BLaER1 treated with 17β-estradiol and CSF1 and Interleukin-3, amounts not matched to agents 10 nM and 100 nM (cell line): ENCODE measurements at regions not wholly inside any gene's neighbourhood (a gene's known extent, or its start where the extent isn't known, plus 50 kb on each side); places are given as distances from the start of the nearest gene placed in this dataset.

Source experiments
- H3K27ac ChIP-seq, 11 experiments: shearing (Covaris generic); formaldehyde crosslinking; 2 replicates each; pipeline ENCODE4 v1.8.1; 2022
- H3K27me3 ChIP-seq, 11 experiments: shearing (Covaris generic); formaldehyde crosslinking; 2 replicates each; pipeline ENCODE4 v1.8.1; 2022
- H3K36me3 ChIP-seq, 11 experiments: shearing (Covaris generic); formaldehyde crosslinking; 2 replicates each; pipeline ENCODE4 v1.8.1; 2022
- H3K4me1 ChIP-seq, 10 experiments: shearing (Covaris generic); formaldehyde crosslinking; 2 replicates each; pipeline ENCODE4 v1.8.1; 2022
- H3K4me2 ChIP-seq, 11 experiments: shearing (Covaris generic); formaldehyde crosslinking; 2 replicates each; pipeline ENCODE4 v1.8.1; 2022
- H3K4me3 ChIP-seq, 10 experiments: shearing (Covaris generic); formaldehyde crosslinking; 2 replicates each; pipeline ENCODE4 v1.8.1; 2022
- H3K9ac ChIP-seq, 11 experiments: shearing (Covaris generic); formaldehyde crosslinking; 2 replicates each; pipeline ENCODE4 v1.8.1; 2022
- H3K9me3 ChIP-seq, 11 experiments: shearing (Covaris generic); formaldehyde crosslinking; replicated peaks in 1 of 11; 2 replicates each; pipeline ENCODE4 v1.8.1; 2022
- H4K20me1 ChIP-seq, 11 experiments: shearing (Covaris generic); formaldehyde crosslinking; 2 replicates each; pipeline ENCODE4 v1.8.1; 2022
- Cebpa-rat ChIP-seq, 11 experiments: shearing (Covaris generic); IDR thresholded peaks; 2 replicates each; pipeline ENCODE4 v1.8.1; 2022

DNA sequence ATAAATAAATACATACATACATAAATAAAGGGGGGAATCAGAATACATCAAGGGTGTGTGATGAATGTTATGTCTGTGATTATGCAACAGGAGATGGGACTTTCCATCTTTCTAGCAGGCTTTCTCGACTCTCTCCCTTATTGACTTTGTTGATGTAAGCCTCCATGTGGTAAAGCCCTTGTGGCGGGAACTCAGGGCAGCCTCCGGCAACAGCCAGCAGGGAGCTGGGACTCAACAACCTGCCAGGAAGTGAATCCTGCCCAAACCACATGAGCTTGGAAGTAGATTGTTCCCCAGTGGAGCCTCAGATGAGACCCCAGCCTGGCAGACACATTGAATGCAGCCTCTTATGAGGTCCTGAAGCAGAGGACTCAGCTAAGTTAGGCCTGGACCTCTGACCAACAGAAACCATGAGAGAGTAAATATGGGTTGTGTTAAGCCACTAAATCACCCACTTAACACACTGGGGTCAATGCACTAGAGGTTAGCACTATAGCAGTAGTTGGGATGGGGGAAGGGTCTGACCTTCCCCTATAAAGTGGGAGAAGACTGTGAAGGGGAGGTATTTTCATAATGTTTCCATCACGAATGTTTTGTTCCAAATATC, 104.0 kb downstream of the JCAD start:
- Histone ChIP-seq H3K27me3 (peaks cover 0 to 6% (median 0%) of the 10 kb centered on the region in 11 experiments; a peak in 1 of 22 replicates), H3K27ac (no peak overlapping the region), H3K4me2 (no peak overlapping the region), H3K4me3 (no peak overlapping the region), H3K4me1 (peaks cover 10 to 36% (median 29%) of the 10 kb centered on the region in 10 experiments), H3K9me3 (peaks cover 5 to 15% (median 11%) of the 10 kb centered on the region in 11 experiments; a peak in 18 of 22 replicates), H4K20me1 (peaks cover 0 to 7% (median 0%) of the 10 kb centered on the region in 11 experiments; a peak in 1 of 22 replicates), H3K36me3 (no peaks in the 10 kb centered on the region), H3K9ac (no peak overlapping the region)
- no peak for TF ChIP-seq Cebpa-rat (IDR thresholded peaks at IDR 0.05)

DNA sequence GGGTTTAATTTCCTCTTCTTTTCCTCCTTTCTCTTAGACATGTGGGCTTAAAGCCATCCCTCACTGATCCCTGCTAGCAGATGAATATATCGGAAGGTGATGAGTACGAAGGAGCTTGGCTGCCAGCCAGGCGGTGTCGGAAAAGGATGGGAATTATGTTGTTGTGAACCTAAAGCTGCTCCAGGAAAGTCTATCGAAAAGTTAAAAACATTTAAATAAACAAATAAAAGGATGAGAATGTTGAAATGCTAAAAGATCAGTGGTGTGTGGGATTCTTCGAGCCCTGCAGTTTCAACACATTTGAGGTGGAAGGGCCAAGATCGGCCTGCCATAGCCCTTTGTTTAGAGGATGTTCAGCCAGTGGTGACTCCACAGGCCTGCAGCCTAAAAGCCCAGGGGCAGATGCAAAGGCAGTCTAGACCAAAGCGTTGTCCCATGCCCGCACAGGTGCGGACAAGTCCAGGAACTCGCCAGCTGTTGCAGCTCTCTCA, 107.9 kb downstream of the JCAD start:
- no peaks in the 10 kb centered on the region for H3K27me3 ChIP-seq
- peaks cover 4 to 13% (median 7%) of the 10 kb centered on the region in 11 experiments; a peak in 18 of 22 replicates for H3K9me3 ChIP-seq
- H3K4me2 ChIP-seq, result no peak overlapping the region
- no peak for TF ChIP-seq Cebpa-rat (IDR thresholded peaks at IDR 0.05)
- H3K36me3 ChIP-seq, result no peaks in the 10 kb centered on the region
- H4K20me1 ChIP-seq, result no peaks in the 10 kb centered on the region
- H3K4me1 ChIP-seq, result peaks cover 4 to 18% (median 8%) of the 10 kb centered on the region in 10 experiments; a peak in 12 of 20 replicates
- no peak overlapping the region for H3K9ac ChIP-seq
- H3K27ac ChIP-seq, result no peak overlapping the region
- H3K4me3 ChIP-seq, result no peak overlapping the region

DNA sequence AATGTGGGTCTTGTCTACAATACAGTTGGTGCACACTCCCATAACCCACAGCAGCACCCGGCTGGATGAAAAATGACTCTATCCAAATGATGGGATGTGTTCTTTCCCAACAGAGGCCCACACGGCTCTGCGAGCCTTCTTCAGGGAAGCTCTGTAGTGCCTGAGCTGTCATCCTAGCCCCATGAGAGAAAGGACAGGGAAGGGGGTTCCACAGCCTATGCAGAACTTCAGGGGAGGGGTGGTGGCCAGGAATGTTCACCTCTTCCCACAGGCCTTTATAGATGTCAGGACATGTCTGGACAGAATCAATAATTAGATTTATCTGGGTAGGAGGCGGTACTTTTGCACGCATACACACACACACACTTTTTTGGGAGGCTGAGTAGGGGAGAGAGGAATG, 109.0 kb downstream of the JCAD start:
- no peak overlapping the region for H3K27ac ChIP-seq
- TF ChIP-seq Cebpa-rat (IDR thresholded peaks at IDR 0.05), result no peak
- H4K20me1 ChIP-seq, result no peaks in the 10 kb centered on the region
- no peak overlapping the region for H3K4me2 ChIP-seq
- no peak overlapping the region for H3K9ac ChIP-seq
- no peak overlapping the region for H3K4me3 ChIP-seq
- no peaks in the 10 kb centered on the region for H3K36me3 ChIP-seq
- peaks cover 0 to 14% (median 7%) of the 10 kb centered on the region in 10 experiments; a peak in 8 of 20 replicates for H3K4me1 ChIP-seq
- peaks cover 0 to 2% (median 0%) of the 10 kb centered on the region in 11 experiments; a peak in 1 of 22 replicates for H3K9me3 ChIP-seq
- no peaks in the 10 kb centered on the region for H3K27me3 ChIP-seq

DNA sequence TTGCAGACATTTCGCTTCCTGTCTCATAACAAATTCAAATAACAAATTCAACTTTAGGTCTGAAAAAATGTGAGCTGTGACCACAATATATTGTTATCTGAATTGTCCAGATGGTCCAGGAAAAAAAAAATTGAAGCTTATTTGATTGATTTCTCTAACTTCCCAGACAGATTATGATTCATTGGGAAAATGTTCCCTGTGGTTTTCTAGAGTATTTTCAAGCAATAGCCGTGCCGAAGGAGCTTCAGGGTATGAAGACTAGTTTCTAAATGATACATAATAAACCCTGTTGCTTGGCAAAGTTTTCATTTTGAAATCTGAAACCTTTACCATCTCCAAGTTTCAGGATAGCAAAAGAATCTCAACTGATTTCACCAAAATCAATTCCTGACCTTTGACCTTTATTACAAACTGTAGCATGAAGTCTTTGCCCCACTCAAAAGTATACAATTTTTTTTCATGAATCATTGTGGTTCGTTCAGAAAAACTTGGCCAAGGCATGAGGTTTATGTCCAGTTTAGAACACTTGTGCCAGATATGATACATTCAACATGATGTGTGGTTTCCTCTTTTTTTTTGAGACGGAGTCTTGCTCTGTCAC, 109.9 kb downstream of the JCAD start:
- no peaks in the 10 kb centered on the region for H3K9me3 ChIP-seq
- H4K20me1 ChIP-seq, result no peaks in the 10 kb centered on the region
- H3K27me3 ChIP-seq, result no peaks in the 10 kb centered on the region
- H3K27ac ChIP-seq, result no peak overlapping the region
- peak overlapping the region in 6 of 11 experiments; percentile 0 to 41 (median 25); a peak in 11 of 22 replicates for H3K4me2 ChIP-seq
- no peaks in the 10 kb centered on the region for H3K36me3 ChIP-seq
- no peak for TF ChIP-seq Cebpa-rat (IDR thresholded peaks at IDR 0.05)
- H3K9ac ChIP-seq, result no peak overlapping the region
- H3K4me1 ChIP-seq, result peaks cover 0 to 14% (median 7%) of the 10 kb centered on the region in 10 experiments; a peak in 8 of 20 replicates
- no peak overlapping the region for H3K4me3 ChIP-seq

DNA sequence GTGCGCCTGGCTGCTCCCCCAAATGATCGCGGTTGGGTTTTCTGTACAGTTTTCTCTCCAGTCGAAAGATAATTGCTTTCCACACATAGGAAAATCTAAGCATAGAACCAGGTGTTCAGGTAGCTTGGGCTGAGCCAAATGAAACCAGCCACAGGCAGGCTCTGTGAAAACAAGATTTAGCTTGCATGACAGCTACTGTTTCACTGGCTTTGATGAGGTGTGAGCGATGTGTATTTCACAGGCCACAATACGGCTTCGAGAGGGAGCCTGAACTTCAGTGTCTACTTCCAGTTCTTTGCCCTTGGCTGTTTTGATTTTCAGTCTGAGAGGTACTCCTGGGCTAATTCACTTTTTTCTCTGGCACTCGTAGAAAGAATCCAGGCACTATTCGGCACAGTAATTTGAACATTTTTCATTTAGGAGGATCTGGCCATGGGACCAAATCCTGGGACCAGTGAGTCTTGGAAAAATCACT, 110.5 kb downstream of the JCAD start:
- Histone ChIP-seq H4K20me1 (no peaks in the 10 kb centered on the region), H3K36me3 (no peaks in the 10 kb centered on the region), H3K4me2 (peak overlapping the region in 2 of 11 experiments; percentile 22 to 41; a peak in 3 of 22 replicates), H3K9ac (no peak overlapping the region), H3K27me3 (no peaks in the 10 kb centered on the region), H3K9me3 (no peaks in the 10 kb centered on the region), H3K27ac (no peak overlapping the region), H3K4me1 (peaks cover 0 to 14% (median 7%) of the 10 kb centered on the region in 10 experiments; a peak in 8 of 20 replicates), H3K4me3 (no peak overlapping the region)
- TF ChIP-seq Cebpa-rat (IDR thresholded peaks at IDR 0.05), result no peak

DNA sequence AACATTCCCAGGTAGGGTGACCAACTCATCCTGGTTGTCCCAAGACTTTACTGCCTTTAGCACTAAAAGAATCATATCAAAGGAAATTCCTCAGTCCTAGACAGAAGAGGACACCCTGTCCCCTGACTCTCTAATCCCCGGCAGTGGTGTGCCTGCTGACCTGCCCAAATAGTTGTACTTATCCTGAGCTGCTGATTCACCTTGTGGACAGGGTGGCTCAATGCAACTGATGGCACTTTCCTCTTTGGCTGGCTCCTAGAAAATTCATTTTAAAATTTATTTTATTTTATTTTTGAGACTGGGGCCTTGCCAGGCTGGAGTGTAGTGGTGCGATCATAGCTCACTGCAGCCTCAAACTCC, 111.7 kb downstream of the JCAD start:
- H3K9me3 ChIP-seq, result no peaks in the 10 kb centered on the region
- no peaks in the 10 kb centered on the region for H3K27me3 ChIP-seq
- H3K4me3 ChIP-seq, result no peak overlapping the region
- no peak for TF ChIP-seq Cebpa-rat (IDR thresholded peaks at IDR 0.05)
- H3K9ac ChIP-seq, result no peak overlapping the region
- H3K27ac ChIP-seq, result no peak overlapping the region
- H3K4me1 ChIP-seq, result peaks cover 0 to 14% (median 7%) of the 10 kb centered on the region in 10 experiments; a peak in 8 of 20 replicates
- no peaks in the 10 kb centered on the region for H3K36me3 ChIP-seq
- H3K4me2 ChIP-seq, result no peak overlapping the region
- no peaks in the 10 kb centered on the region for H4K20me1 ChIP-seq

DNA sequence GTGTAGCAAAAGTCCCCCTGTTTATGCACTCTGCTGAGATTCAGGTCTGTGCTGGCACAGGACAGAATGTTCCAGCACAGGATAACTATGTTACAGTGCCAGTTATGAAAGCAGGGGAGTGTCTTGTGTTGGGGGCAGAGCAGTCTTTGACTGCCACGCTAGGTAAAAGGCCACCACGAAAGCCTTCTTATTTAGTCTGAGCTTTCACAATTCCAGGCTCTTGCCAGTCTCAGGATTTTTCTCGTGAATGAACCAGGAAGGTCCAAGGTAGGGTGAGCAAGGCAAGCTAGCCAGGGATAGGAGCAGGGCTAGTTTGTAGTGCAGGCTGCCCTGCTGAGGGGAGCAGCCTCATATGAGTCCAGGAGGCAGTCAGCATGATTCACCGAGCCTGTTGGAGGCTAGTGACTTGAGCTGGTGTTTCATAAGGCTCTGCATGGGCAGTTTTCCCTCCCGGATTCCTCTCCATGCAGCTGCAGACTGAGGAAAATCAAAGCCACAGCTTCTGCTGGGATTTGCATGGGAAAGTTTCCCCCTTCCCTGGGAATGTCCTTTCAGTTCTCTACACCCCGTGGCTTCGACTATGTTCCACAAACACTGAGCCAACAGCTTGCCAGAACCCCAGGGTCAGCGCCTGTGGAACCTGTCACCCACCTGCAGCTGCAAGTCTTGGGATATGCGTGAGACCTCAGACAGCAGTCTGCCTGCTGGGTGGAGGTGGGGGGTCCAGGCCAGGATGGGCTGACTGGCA, 112.3 kb downstream of the JCAD start:
- Histone ChIP-seq H3K27ac (no peak overlapping the region), H3K9ac (no peak overlapping the region)
- no peak for TF ChIP-seq Cebpa-rat (IDR thresholded peaks at IDR 0.05)

DNA sequence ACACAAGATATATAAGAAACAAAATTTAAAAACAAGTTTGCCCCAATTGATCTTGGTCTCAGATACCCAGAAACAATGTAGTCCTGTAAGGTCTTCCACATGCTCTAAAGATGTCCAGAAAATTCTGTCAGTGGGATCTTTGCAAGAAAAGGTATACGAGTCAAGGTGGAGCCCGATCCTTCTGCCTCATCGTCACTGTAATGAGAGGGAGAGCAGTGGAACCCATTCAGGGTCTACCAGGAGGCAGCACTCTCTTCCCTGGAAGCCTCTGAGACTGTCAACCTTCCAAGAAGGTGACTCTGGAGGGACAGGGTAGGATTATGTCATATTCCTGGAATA, 112.8 kb downstream of the JCAD start:
- Histone ChIP-seq H3K9ac (no peak overlapping the region), H3K9me3 (no peaks in the 10 kb centered on the region), H3K27ac (no peak overlapping the region), H3K36me3 (no peaks in the 10 kb centered on the region), H3K4me1 (peaks cover 0 to 14% (median 7%) of the 10 kb centered on the region in 10 experiments; a peak in 8 of 20 replicates), H4K20me1 (no peaks in the 10 kb centered on the region), H3K4me3 (no peak overlapping the region), H3K27me3 (no peaks in the 10 kb centered on the region), H3K4me2 (no peak overlapping the region)
- no peak for TF ChIP-seq Cebpa-rat (IDR thresholded peaks at IDR 0.05)

More for the DNA sequence above, 112.3 kb downstream of the JCAD start:
- no peak overlapping the region for H3K4me2 ChIP-seq
- no peak overlapping the region for H3K4me3 ChIP-seq
- no peaks in the 10 kb centered on the region for H3K9me3 ChIP-seq
- no peaks in the 10 kb centered on the region for H4K20me1 ChIP-seq
- H3K27me3 ChIP-seq, result no peaks in the 10 kb centered on the region
- H3K4me1 ChIP-seq, result peaks cover 0 to 14% (median 7%) of the 10 kb centered on the region in 10 experiments; a peak in 8 of 20 replicates
- no peaks in the 10 kb centered on the region for H3K36me3 ChIP-seq

DNA sequence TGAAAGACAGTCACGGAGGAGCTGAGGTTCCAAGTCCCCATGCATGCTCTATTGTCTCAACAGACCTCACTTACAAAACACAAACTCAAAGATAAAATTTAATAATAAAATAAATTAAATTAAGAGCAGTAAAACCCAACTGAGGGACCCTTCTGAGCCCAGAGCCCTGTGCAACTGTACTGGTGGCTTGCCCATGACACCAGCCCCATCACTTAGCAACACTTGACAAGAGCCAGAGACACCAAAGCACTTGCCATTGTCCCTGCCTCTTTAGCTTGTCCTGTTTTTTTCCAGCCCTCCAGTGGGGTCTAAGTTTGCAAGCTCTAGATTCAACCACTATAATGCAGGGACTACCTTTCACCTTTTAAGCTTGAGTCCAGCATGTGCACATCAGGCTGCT, 117.9 kb downstream of the JCAD start:
- peaks cover 0 to 8% (median 0%) of the 10 kb centered on the region in 11 experiments; a peak in 4 of 22 replicates for H3K9me3 ChIP-seq
- no peak overlapping the region for H3K4me2 ChIP-seq
- no peaks in the 10 kb centered on the region for H3K4me1 ChIP-seq
- H3K36me3 ChIP-seq, result no peaks in the 10 kb centered on the region
- no peak overlapping the region for H3K27ac ChIP-seq
- no peak overlapping the region for H3K4me3 ChIP-seq
- H3K27me3 ChIP-seq, result no peaks in the 10 kb centered on the region
- no peak overlapping the region for H3K9ac ChIP-seq
- H4K20me1 ChIP-seq, result no peaks in the 10 kb centered on the region
- TF ChIP-seq Cebpa-rat (IDR thresholded peaks at IDR 0.05), result no peak
